Fibroblast of lung (primary cell): ENCODE measurements at regions not wholly inside any gene's neighbourhood (a gene's known extent, or its start where the extent isn't known, plus 50 kb on each side); places are given as distances from the start of the nearest gene placed in this dataset.

Source experiments
- DNase-seq, 2 donors: peaks; one replicate each; pipeline versions ENCODE4 v3.0.0 to v3.0.0-alpha.2; 2010; ENCODE audit warnings: low read depth in 2 of 2
- H2AFZ ChIP-seq: 2 replicates; pipeline ENCODE4 v1.5.1; 2012; ENCODE audit warnings: low read length, control low read depth, inconsistent platforms
- H3K27ac ChIP-seq: 2 replicates; pipeline ENCODE4 v1.5.1; 2011; ENCODE audit warnings: low read length, control low read depth; ENCODE audit not compliant: insufficient read depth
- H3K27me3 ChIP-seq: 2 replicates; pipeline ENCODE4 v1.5.1; 2011; ENCODE audit warnings: mild to moderate bottlenecking, low read length; ENCODE audit not compliant: control insufficient read depth, insufficient read depth
- H3K36me3 ChIP-seq: 2 replicates; pipeline ENCODE4 v1.5.1; 2011; ENCODE audit warnings: low read length; ENCODE audit not compliant: control insufficient read depth, insufficient read depth
- H3K4me1 ChIP-seq: 2 replicates; pipeline ENCODE4 v1.5.1; 2011; ENCODE audit warnings: low read length; ENCODE audit not compliant: control insufficient read depth, insufficient read depth; ENCODE audit errors: extremely low read depth
- H3K4me2 ChIP-seq: 2 replicates; pipeline ENCODE4 v1.5.1; 2011; ENCODE audit warnings: low read length, control low read depth; ENCODE audit not compliant: insufficient read depth; ENCODE audit errors: extremely low read depth
- H3K4me3 ChIP-seq, 4 experiments: fragments of 200-600 bp in 1 of 4; sonication (generic) in 1 of 4; replicated peaks in 1 of 4; 2 replicates each; pipeline ENCODE4 v1.5.1; 2011 to 2016; ENCODE audit warnings: low read length in 4 of 4, low read depth in 3 of 4, mild to moderate bottlenecking in 3 of 4, control low read depth in 2 of 4, inconsistent platforms in 1 of 4, mixed read lengths in 1 of 4; ENCODE audit not compliant: insufficient read depth in 1 of 4; ENCODE audit errors: control extremely low read depth in 1 of 4
- H3K79me2 ChIP-seq: 2 replicates; pipeline ENCODE4 v1.5.1; 2012; ENCODE audit warnings: mild to moderate bottlenecking, low read length, inconsistent platforms; ENCODE audit not compliant: control insufficient read depth, insufficient read depth
- H3K9ac ChIP-seq: 2 replicates; pipeline ENCODE4 v1.5.1; 2011; ENCODE audit warnings: mild to moderate bottlenecking, low read length, control low read depth; ENCODE audit not compliant: insufficient read depth
- H3K9me3 ChIP-seq: 2 replicates; pipeline ENCODE4 v1.5.1; 2012; ENCODE audit warnings: low read depth, low read length; ENCODE audit not compliant: control insufficient read depth, insufficient read depth
- H4K20me1 ChIP-seq: 2 replicates; pipeline ENCODE4 v1.5.1; 2011; ENCODE audit warnings: low read length; ENCODE audit not compliant: control insufficient read depth, insufficient read depth; ENCODE audit errors: extremely low read depth
- EZH2 ChIP-seq: IDR thresholded peaks from 2 replicates; pipeline ENCODE4 v1.5.1; 2012; ENCODE audit warnings: low read length, control low read depth, mild to moderate bottlenecking; ENCODE audit errors: missing control alignments
- TF ChIP-seq, protein P1 (sequence below), 2 donors: IDR thresholded peaks in 1 of 2; conservative IDR thresholded peaks in 1 of 2; 1 replicate in 1 of 2; 2 replicates in 1 of 2; pipeline ENCODE4 v1.5.1; 2011 to 2012; ENCODE audit warnings: low read length in 2 of 2, control low read depth in 1 of 2, inconsistent platforms in 1 of 2, low read depth in 1 of 2, mild to moderate bottlenecking in 1 of 2

DNA sequence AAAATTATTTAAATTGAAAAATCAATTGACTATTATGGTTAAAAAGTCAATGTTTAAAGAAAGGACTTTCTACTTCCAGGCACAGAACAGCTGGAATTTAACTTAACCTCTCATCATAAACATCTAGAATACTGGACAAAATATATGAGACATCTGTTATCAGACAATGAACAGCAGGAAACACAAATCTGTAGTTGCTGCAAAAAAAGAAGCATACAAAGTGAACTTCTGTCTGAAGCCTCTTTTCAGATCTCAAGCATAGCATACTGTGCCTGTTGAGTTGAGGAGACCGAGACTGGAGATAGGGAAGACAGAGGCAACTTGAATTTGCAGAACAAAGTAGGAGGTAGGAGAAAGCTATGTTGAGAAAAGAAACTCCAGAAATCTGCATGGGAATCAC lies 140.0 kb upstream of the CBLB start:
- H3K27ac ChIP-seq: no peak overlapping the region
- TF ChIP-seq, protein P1, sequence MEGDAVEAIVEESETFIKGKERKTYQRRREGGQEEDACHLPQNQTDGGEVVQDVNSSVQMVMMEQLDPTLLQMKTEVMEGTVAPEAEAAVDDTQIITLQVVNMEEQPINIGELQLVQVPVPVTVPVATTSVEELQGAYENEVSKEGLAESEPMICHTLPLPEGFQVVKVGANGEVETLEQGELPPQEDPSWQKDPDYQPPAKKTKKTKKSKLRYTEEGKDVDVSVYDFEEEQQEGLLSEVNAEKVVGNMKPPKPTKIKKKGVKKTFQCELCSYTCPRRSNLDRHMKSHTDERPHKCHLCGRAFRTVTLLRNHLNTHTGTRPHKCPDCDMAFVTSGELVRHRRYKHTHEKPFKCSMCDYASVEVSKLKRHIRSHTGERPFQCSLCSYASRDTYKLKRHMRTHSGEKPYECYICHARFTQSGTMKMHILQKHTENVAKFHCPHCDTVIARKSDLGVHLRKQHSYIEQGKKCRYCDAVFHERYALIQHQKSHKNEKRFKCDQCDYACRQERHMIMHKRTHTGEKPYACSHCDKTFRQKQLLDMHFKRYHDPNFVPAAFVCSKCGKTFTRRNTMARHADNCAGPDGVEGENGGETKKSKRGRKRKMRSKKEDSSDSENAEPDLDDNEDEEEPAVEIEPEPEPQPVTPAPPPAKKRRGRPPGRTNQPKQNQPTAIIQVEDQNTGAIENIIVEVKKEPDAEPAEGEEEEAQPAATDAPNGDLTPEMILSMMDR (conservative IDR thresholded peaks at IDR 0.05 in 1 of 2, IDR thresholded peaks at IDR 0.05 in 1 of 2; ENCODE audit: low read depth in 1 of 2, low read length in 2 of 2): no peak
- TF ChIP-seq EZH2: no peak

GRCh38 chr3:106010829-106011228 lies 142.0 kb upstream of the CBLB start:
- TF ChIP-seq, protein P1 (conservative IDR thresholded peaks at IDR 0.05 in 1 of 2, IDR thresholded peaks at IDR 0.05 in 1 of 2; ENCODE audit: low read depth in 1 of 2, low read length in 2 of 2): no peak
- no peak for TF ChIP-seq EZH2
- Histone ChIP-seq H3K4me2 (no peak overlapping the region), H2AFZ (no peak overlapping the region), H3K4me1 (peaks cover 2% of the 10 kb centered on the region), H3K4me3 (no peak overlapping the region), H3K9ac (no peak overlapping the region), H4K20me1 (no peaks in the 10 kb centered on the region), H3K9me3 (no peaks in the 10 kb centered on the region), H3K36me3 (no peaks in the 10 kb centered on the region), H3K79me2 (no peaks in the 10 kb centered on the region), H3K27me3 (no peaks in the 10 kb centered on the region), H3K27ac (no peak overlapping the region)
- DNase-seq: no peak

More for the DNA sequence above, 140.0 kb upstream of the CBLB start:
- Histone ChIP-seq H3K4me1 (peaks cover 4% of the 10 kb centered on the region), H3K4me3 (no peak overlapping the region), H3K9ac (no peak overlapping the region), H4K20me1 (no peaks in the 10 kb centered on the region), H3K27me3 (no peaks in the 10 kb centered on the region), H3K9me3 (no peaks in the 10 kb centered on the region), H2AFZ (no peak overlapping the region), H3K36me3 (no peaks in the 10 kb centered on the region), H3K4me2 (no peak overlapping the region), H3K79me2 (no peaks in the 10 kb centered on the region)
- DNase-seq: peak in 1 of 2 donors; percentile 22

GRCh38 chr3:106013971-106014370 lies 145.2 kb upstream of the CBLB start:
- no peak for TF ChIP-seq EZH2
- TF ChIP-seq, protein P1 (conservative IDR thresholded peaks at IDR 0.05 in 1 of 2, IDR thresholded peaks at IDR 0.05 in 1 of 2; ENCODE audit: low read depth in 1 of 2, low read length in 2 of 2): no peak
- Histone ChIP-seq H3K27me3 (no peaks in the 10 kb centered on the region), H4K20me1 (no peaks in the 10 kb centered on the region), H3K9ac (no peak overlapping the region), H3K79me2 (no peaks in the 10 kb centered on the region), H3K4me2 (peak overlapping the region; percentile 11), H3K4me3 (no peak overlapping the region), H2AFZ (peak overlapping the region; percentile 25), H3K36me3 (no peaks in the 10 kb centered on the region), H3K4me1 (peaks cover 2% of the 10 kb centered on the region), H3K27ac (peak overlapping the region; percentile 65), H3K9me3 (no peaks in the 10 kb centered on the region)
- DNase-seq: peak; percentile 94 to 95
